CD14-positive monocyte (primary cell): ENCODE measurements at regions not wholly inside any gene's neighbourhood (a gene's known extent, or its start where the extent isn't known, plus 50 kb on each side); places are given as distances from the start of the nearest gene placed in this dataset.

Experiments used
- DNase-seq, 3 donors: peaks; one replicate each; pipeline ENCODE4 v3.0.0-alpha.2; 2011 to 2022
- H2AFZ ChIP-seq: 2 replicates; pipeline ENCODE4 v1.6.0; 2012; ENCODE audit warnings: mild to moderate bottlenecking, low read depth, low read length, inconsistent platforms; ENCODE audit not compliant: insufficient read depth, poor library complexity, severe bottlenecking
- H3K27ac ChIP-seq, 2 donors: 1 replicate in 1 of 2; 2 replicates in 1 of 2; pipeline ENCODE4 v1.5.1; 2012 to 2013; ENCODE audit warnings: low read length in 2 of 2, control low read depth in 1 of 2, inconsistent platforms in 1 of 2, low read depth in 1 of 2, mild to moderate bottlenecking in 1 of 2
- H3K27me3 ChIP-seq, 2 donors: one replicate each; pipeline versions ENCODE4 v1.6.0 to v1.6.1; 2011 to 2013; ENCODE audit warnings: low read length in 2 of 2; ENCODE audit not compliant: control insufficient read depth in 2 of 2, insufficient read depth in 2 of 2
- H3K36me3 ChIP-seq, 2 donors: replicated peaks in 1 of 2; 1 replicate in 1 of 2; 2 replicates in 1 of 2; pipeline versions ENCODE4 v1.5.1 to v1.6.1; 2012 to 2013; ENCODE audit warnings: low read length in 2 of 2, control low read depth in 1 of 2, inconsistent platforms in 1 of 2, mild to moderate bottlenecking in 1 of 2; ENCODE audit not compliant: insufficient read depth in 2 of 2, control insufficient read depth in 1 of 2
- H3K4me1 ChIP-seq, 2 donors: 1 replicate in 1 of 2; 2 replicates in 1 of 2; pipeline versions ENCODE4 v1.5.1 to v1.6.1; 2012 to 2013; ENCODE audit warnings: low read length in 2 of 2, control low read depth in 1 of 2, inconsistent platforms in 1 of 2, mild to moderate bottlenecking in 1 of 2, moderate library complexity in 1 of 2; ENCODE audit not compliant: insufficient read depth in 2 of 2, control insufficient read depth in 1 of 2
- H3K4me2 ChIP-seq: replicated peaks from 2 replicates; pipeline ENCODE3; 2012; ENCODE audit warnings: low read length, moderate library complexity, mild to moderate bottlenecking; ENCODE audit not compliant: poor library complexity, severe bottlenecking; ENCODE audit errors: extremely low read depth
- H3K4me3 ChIP-seq, 3 experiments: fragments of 200-600 bp in 1 of 3; sonication (generic) in 1 of 3; replicated peaks in 1 of 3; 1 replicate in 2 of 3; 2 replicates in 1 of 3; pipeline ENCODE4 v1.5.1; 2011 to 2013; ENCODE audit warnings: low read length in 3 of 3, mild to moderate bottlenecking in 3 of 3, control low read depth in 2 of 3, low read depth in 2 of 3, inconsistent platforms in 1 of 3, moderate library complexity in 1 of 3
- H3K79me2 ChIP-seq: 2 replicates; pipeline ENCODE4 v1.6.0; 2012; ENCODE audit warnings: mild to moderate bottlenecking, control low read depth, inconsistent platforms, low read length, moderate library complexity; ENCODE audit not compliant: insufficient read depth
- H3K9ac ChIP-seq: 2 replicates; pipeline ENCODE4 v1.6.0; 2017; ENCODE audit warnings: low read length, mild to moderate bottlenecking; ENCODE audit not compliant: insufficient read depth, poor library complexity, severe bottlenecking
- H3K9me3 ChIP-seq, 2 donors: replicated peaks in 1 of 2; 1 replicate in 1 of 2; 2 replicates in 1 of 2; pipeline versions ENCODE4 v1.5.1 to v1.6.1; 2012 to 2013; ENCODE audit warnings: low read length in 2 of 2, control low read depth in 1 of 2; ENCODE audit not compliant: control insufficient read depth in 1 of 2, insufficient read depth in 1 of 2
- H4K20me1 ChIP-seq: 2 replicates; pipeline ENCODE4 v1.6.0; 2012; ENCODE audit warnings: mild to moderate bottlenecking, low read length, control low read depth, moderate library complexity; ENCODE audit not compliant: insufficient read depth
- H3K27ac Mint-ChIP-seq, 7 donors: one replicate each; pipeline ENCODE4 v1.8.0; 2020; ENCODE audit warnings: mild to moderate bottlenecking in 7 of 7, mixed read lengths in 7 of 7, moderate library complexity in 6 of 7, inconsistent platforms in 2 of 7
- H3K27me3 Mint-ChIP-seq, 3 donors: one replicate each; pipeline ENCODE4 v1.8.0; 2021 to 2022; ENCODE audit warnings: low read depth in 3 of 3, mild to moderate bottlenecking in 3 of 3, mixed read lengths in 3 of 3, moderate library complexity in 3 of 3, inconsistent platforms in 1 of 3
- H3K36me3 Mint-ChIP-seq, 2 donors: one replicate each; pipeline ENCODE4 v1.8.0; 2020; ENCODE audit warnings: mixed read lengths in 2 of 2, inconsistent platforms in 1 of 2, mild to moderate bottlenecking in 1 of 2
- H3K4me1 Mint-ChIP-seq: one replicate; pipeline ENCODE4 v1.8.0; 2020; ENCODE audit warnings: mild to moderate bottlenecking, mixed read lengths
- H3K4me3 Mint-ChIP-seq, 2 donors: one replicate each; pipeline ENCODE4 v1.8.0; 2020; ENCODE audit warnings: mild to moderate bottlenecking in 2 of 2, mixed read lengths in 2 of 2, moderate library complexity in 1 of 2
- H3K9me3 Mint-ChIP-seq, 7 donors: one replicate each; pipeline ENCODE4 v1.8.0; 2020 to 2022; ENCODE audit warnings: mixed read lengths in 7 of 7, mild to moderate bottlenecking in 6 of 7, moderate library complexity in 6 of 7, inconsistent platforms in 2 of 7
- CTCF ChIP-seq: fragments of 200-600 bp; IDR thresholded peaks from one replicate; pipeline ENCODE4 v1.8.0; 2022; ENCODE audit warnings: antibody characterized with exemption, mild to moderate bottlenecking
- WGBS: methylation state at CpG from one replicate; pipeline ENCODE4 v1.1.5; 2013; ENCODE audit warnings: missing lambda C conversion rate; ENCODE audit not compliant: insufficient coverage; 5-methylcytosine and 5-hydroxymethylcytosine counted together
- intact Hi-C, 2 donors: fragments of 100-400 bp; cut with micrococcal nuclease; formaldehyde crosslinking; loops; one replicate each; pipeline versions ENCODE4 v1.15.0 to v1.15.1; 2023

- no peaks in the 10 kb centered on the region for H4K20me1 ChIP-seq
- H3K4me1 ChIP-seq: peaks cover 27 to 42% of the 10 kb centered on the region in 2 donors
- H3K9ac ChIP-seq: no peak overlapping the region
- H3K9me3 Mint-ChIP-seq: peaks cover 4 to 7% (median 5%) of the 10 kb centered on the region in 7 donors
- H3K27ac ChIP-seq: no peak overlapping the region
- TF ChIP-seq CTCF: no peak
- peaks cover 48% of the 10 kb centered on the region for H3K4me1 Mint-ChIP-seq
- peaks cover 13 to 32% of the 10 kb centered on the region in 2 donors for H3K36me3 Mint-ChIP-seq
- H3K9me3 ChIP-seq: no peaks in the 10 kb centered on the region
- 91% methylated on average over 5 of the region's 11 CpGs for WGBS
- intact Hi-C loops: loop anchor here in 1 of 2 donors (10.0 kb wide), 1 partner anchor 94 kb away; the partner anchor contains the start of gene TBCA
- peaks cover 0 to 12% of the 10 kb centered on the region in 2 donors for H3K36me3 ChIP-seq
- peaks cover 0 to 1% (median 0%) of the 10 kb centered on the region in 3 donors for H3K27me3 Mint-ChIP-seq
- H3K79me2 ChIP-seq: peaks cover 12% of the 10 kb centered on the region
- H3K4me2 ChIP-seq: no peak overlapping the region
- DNase-seq: no peak
- H3K4me3 ChIP-seq: no peak overlapping the region
- no peak overlapping the region for H2AFZ ChIP-seq
- H3K27ac Mint-ChIP-seq: no peak overlapping the region
- H3K27me3 ChIP-seq: no peaks in the 10 kb centered on the region
- H3K4me3 Mint-ChIP-seq: no peak overlapping the region
Measured at GRCh38 chr5:77869116-77869798, 93.1 kb upstream of the TBCA start.

- peaks cover 0 to 4% (median under 1%) of the 10 kb centered on the region in 7 donors for H3K9me3 Mint-ChIP-seq
Measured at GRCh38 chr5:77867914-77868313, 91.8 kb upstream of the TBCA start.

More at GRCh38 chr5:77867914-77868313, 91.8 kb upstream of the TBCA start:
- peaks cover 0 to 12% of the 10 kb centered on the region in 2 donors for H3K36me3 ChIP-seq
- peaks cover 9 to 24% of the 10 kb centered on the region in 2 donors for H3K36me3 Mint-ChIP-seq
- H3K27me3 Mint-ChIP-seq: no peaks in the 10 kb centered on the region
- H3K27me3 ChIP-seq: no peaks in the 10 kb centered on the region
- no peak overlapping the region for H3K27ac ChIP-seq
- H3K79me2 ChIP-seq: peaks cover 12% of the 10 kb centered on the region
- H4K20me1 ChIP-seq: no peaks in the 10 kb centered on the region
- no peak overlapping the region for H2AFZ ChIP-seq
- no peak overlapping the region for H3K4me3 ChIP-seq
- no peak for TF ChIP-seq CTCF
- H3K9ac ChIP-seq: no peak overlapping the region
- intact Hi-C loops: loop anchor here in 1 of 2 donors (10.0 kb wide), 1 partner anchor 93 kb away; the partner anchor contains the start of gene TBCA
- peaks cover 29 to 49% of the 10 kb centered on the region in 2 donors for H3K4me1 ChIP-seq
- H3K4me3 Mint-ChIP-seq: no peak overlapping the region
- H3K9me3 ChIP-seq: no peaks in the 10 kb centered on the region
- no peak overlapping the region for H3K4me2 ChIP-seq
- 93% methylated on average over 3 of the region's 4 CpGs for WGBS
- peaks cover 45% of the 10 kb centered on the region for H3K4me1 Mint-ChIP-seq
- no peak for DNase-seq
- H3K27ac Mint-ChIP-seq: peak overlapping the region in 1 of 7 donors; percentile 29
